Esophagus muscularis mucosa (tissue), 4 donors: ENCODE measurements at regions not wholly inside any gene's neighbourhood (a gene's known extent, or its start where the extent isn't known, plus 50 kb on each side); places are given as distances from the start of the nearest gene placed in this dataset.
A peak's percentile ranks its signal among the peaks of the same experiment; 100 is the strongest.

ENCODE experiments used
- DNase-seq: peaks from one replicate; pipeline ENCODE4 v3.0.0-alpha.2; 2017; ENCODE audit errors: extremely low spot score
- H3K27ac ChIP-seq, 4 donors: fragments of 200-600 bp; sonication (generic); replicated peaks in 1 of 4; 1 replicate in 3 of 4; 2 replicates in 1 of 4; pipeline ENCODE4 v1.5.1; 2016 to 2019; ENCODE audit warnings: mild to moderate bottlenecking in 1 of 4
- H3K27me3 ChIP-seq, 4 donors: fragments of 200-600 bp; sonication (generic); one replicate each; pipeline versions ENCODE4 v1.5.1 to v1.6.0; 2016 to 2019
- H3K36me3 ChIP-seq, 4 donors: fragments of 200-600 bp; sonication (generic); one replicate each; pipeline ENCODE4 v1.5.1; 2016 to 2019
- H3K4me1 ChIP-seq, 4 donors: fragments of 200-600 bp; sonication (generic); one replicate each; pipeline ENCODE4 v1.5.1; 2016 to 2019
- H3K4me3 ChIP-seq, 4 donors: fragments of 200-600 bp; sonication (generic); 1 replicate in 2 of 4; 2 replicates in 2 of 4; pipeline ENCODE4 v1.5.1; 2016 to 2019; ENCODE audit warnings: mild to moderate bottlenecking in 4 of 4, moderate library complexity in 1 of 4
- H3K9me3 ChIP-seq, 4 donors: fragments of 200-600 bp; sonication (generic); 1 replicate in 3 of 4; 2 replicates in 1 of 4; pipeline ENCODE4 v1.5.1; 2016 to 2019
- EP300 ChIP-seq: sonication (generic); formaldehyde crosslinking; IDR thresholded peaks from one replicate; pipeline ENCODE4 v1.6.1; 2017; ENCODE audit warnings: antibody characterized with exemption
- POLR2A ChIP-seq: fragments of 450-650 bp; IDR thresholded peaks from one replicate; pipeline ENCODE4 v1.6.1; 2017; ENCODE audit warnings: antibody characterized with exemption, moderate library complexity, mild to moderate bottlenecking, low read depth
- POLR2AphosphoS5 ChIP-seq, 2 donors: sonication (generic); formaldehyde crosslinking; IDR thresholded peaks; one replicate each; pipeline ENCODE4 v1.6.1; 2017; ENCODE audit warnings: antibody characterized with exemption in 2 of 2
- WGBS: methylation state at CpG from one replicate; pipeline ENCODE4 v1.1.5; 2018; 5-methylcytosine and 5-hydroxymethylcytosine counted together
- intact Hi-C: fragments of 100-400 bp; cut with DNase I; formaldehyde crosslinking; loops from one replicate; pipeline ENCODE4 v1.15.1; 2023
- TF ChIP-seq, protein P1 (sequence below), 3 experiments: fragments of 200-600 bp in 2 of 3; fragments of 450-650 bp in 1 of 3; sonication (generic) in 2 of 3; IDR thresholded peaks; one replicate each; pipeline ENCODE4 v1.5.1; 2017 to 2019; ENCODE audit warnings: antibody characterized with exemption in 3 of 3, mild to moderate bottlenecking in 2 of 3, moderate library complexity in 1 of 3

DNA sequence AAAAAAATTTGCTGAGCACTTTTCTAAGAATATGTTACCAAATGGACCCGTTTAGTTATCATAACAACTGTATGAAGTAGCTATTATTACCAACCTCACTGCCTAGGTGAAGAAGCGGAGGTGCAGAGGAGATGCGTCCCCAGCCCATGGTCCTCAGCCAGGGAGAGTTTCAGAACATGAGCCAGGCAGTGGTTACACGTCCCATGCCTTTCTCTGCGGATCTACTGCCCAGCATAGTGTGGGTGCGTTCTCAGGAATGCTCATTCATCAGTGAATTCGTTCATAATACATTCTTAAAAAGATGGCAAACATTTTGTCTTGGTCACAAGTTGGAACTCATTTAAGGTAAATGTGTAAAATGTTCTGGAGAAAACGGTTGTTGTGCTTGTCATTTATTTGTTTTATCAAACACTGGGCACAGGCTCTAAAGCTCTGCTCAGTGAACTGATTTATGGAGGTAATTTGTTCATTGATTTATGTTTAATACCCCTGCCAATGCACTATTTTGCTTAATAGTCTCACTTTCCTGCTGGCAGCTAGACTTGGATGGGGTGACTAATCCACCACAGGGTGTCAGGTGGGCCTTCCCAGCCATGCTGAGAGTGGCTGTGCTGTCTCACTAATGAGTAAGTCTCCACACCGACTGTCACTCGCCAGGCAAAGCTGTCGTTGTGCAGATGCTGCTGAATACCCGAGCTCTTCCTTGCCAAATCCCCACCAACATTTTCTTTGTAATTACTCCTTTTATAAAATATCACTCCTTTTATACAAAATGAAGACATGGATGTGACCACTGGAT, 248.8 kb downstream of the TENT4A start:
- H3K27ac ChIP-seq, result no peak overlapping the region
- TF ChIP-seq POLR2AphosphoS5 (IDR thresholded peaks at IDR 0.05), result no peak
- TF ChIP-seq POLR2A, result no peak
- no peak for TF ChIP-seq EP300
- TF ChIP-seq, protein P1, sequence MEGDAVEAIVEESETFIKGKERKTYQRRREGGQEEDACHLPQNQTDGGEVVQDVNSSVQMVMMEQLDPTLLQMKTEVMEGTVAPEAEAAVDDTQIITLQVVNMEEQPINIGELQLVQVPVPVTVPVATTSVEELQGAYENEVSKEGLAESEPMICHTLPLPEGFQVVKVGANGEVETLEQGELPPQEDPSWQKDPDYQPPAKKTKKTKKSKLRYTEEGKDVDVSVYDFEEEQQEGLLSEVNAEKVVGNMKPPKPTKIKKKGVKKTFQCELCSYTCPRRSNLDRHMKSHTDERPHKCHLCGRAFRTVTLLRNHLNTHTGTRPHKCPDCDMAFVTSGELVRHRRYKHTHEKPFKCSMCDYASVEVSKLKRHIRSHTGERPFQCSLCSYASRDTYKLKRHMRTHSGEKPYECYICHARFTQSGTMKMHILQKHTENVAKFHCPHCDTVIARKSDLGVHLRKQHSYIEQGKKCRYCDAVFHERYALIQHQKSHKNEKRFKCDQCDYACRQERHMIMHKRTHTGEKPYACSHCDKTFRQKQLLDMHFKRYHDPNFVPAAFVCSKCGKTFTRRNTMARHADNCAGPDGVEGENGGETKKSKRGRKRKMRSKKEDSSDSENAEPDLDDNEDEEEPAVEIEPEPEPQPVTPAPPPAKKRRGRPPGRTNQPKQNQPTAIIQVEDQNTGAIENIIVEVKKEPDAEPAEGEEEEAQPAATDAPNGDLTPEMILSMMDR (IDR thresholded peaks at IDR 0.05), result no peak

DNA sequence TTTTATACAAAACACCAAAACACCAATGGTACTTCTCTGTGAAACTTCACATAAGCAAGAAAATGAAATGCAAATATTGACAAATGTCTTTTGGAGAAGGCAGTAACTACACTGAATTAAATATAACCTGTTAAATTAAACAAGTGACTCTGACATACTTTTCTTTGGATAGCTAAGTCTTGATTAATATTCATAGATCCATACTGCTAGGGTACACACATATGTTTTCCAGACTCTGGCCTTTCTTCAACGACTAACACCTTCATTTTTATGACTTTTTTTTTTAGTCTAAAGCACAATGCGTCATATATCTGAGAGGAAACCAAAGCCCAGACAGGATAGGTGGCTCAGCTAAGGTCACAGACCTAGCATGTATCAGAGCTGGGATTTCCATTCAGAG, 263.7 kb downstream of the TENT4A start:
- H3K9me3 ChIP-seq, result no peaks in the 10 kb centered on the region
- DNase-seq, result no peak
- intact Hi-C loops, result no loop called here
- H3K4me1 ChIP-seq, result no peaks in the 10 kb centered on the region
- H3K4me3 ChIP-seq, result no peak overlapping the region
- H3K36me3 ChIP-seq, result no peaks in the 10 kb centered on the region
- TF ChIP-seq POLR2AphosphoS5 (IDR thresholded peaks at IDR 0.05) (no peak), EP300 (no peak), POLR2A (no peak)
- TF ChIP-seq, protein P1 (IDR thresholded peaks at IDR 0.05), result no peak
- WGBS, result 56% methylated on average over 2 of the region's 2 CpGs
- H3K27me3 ChIP-seq, result no peaks in the 10 kb centered on the region
- H3K27ac ChIP-seq, result no peak overlapping the region

More for the DNA sequence above, 248.8 kb downstream of the TENT4A start:
- H3K9me3 ChIP-seq, result no peaks in the 10 kb centered on the region
- peak; percentile 80 for DNase-seq
- WGBS, result 71% methylated on average over 12 of the region's 12 CpGs
- H3K36me3 ChIP-seq, result no peaks in the 10 kb centered on the region
- intact Hi-C loops, result no loop called here
- no peaks in the 10 kb centered on the region for H3K4me1 ChIP-seq
- no peak overlapping the region for H3K4me3 ChIP-seq
- H3K27me3 ChIP-seq, result no peaks in the 10 kb centered on the region

GRCh38 chr5:6979061-6979460, 265.8 kb downstream of the TENT4A start:
- Histone ChIP-seq H3K4me1 (no peaks in the 10 kb centered on the region), H3K27ac (no peak overlapping the region), H3K9me3 (no peaks in the 10 kb centered on the region), H3K4me3 (no peak overlapping the region), H3K36me3 (no peaks in the 10 kb centered on the region), H3K27me3 (no peaks in the 10 kb centered on the region)
- no peak for DNase-seq
- intact Hi-C loops, result no loop called here
- TF ChIP-seq EP300 (no peak), POLR2AphosphoS5 (IDR thresholded peaks at IDR 0.05) (no peak), POLR2A (no peak)
- TF ChIP-seq, protein P1 (IDR thresholded peaks at IDR 0.05), result no peak

- Histone ChIP-seq H3K36me3 (no peaks in the 10 kb centered on the region), H3K27ac (no peak overlapping the region), H3K27me3 (peaks cover 0 to 4% (median 0%) of the 10 kb centered on the region in 4 donors), H3K4me3 (no peak overlapping the region), H3K4me1 (no peaks in the 10 kb centered on the region), H3K9me3 (no peaks in the 10 kb centered on the region)
- peak; percentile 47 for DNase-seq
- WGBS, result 63% methylated on average over 6 of the region's 6 CpGs
- TF ChIP-seq EP300 (no peak), POLR2A (no peak), POLR2AphosphoS5 (IDR thresholded peaks at IDR 0.05) (no peak)
- TF ChIP-seq, protein P1 (IDR thresholded peaks at IDR 0.05), result no peak
- intact Hi-C loops, result no loop called here
These were observed 276.0 kb downstream of the TENT4A start for GRCh38 chr5:6989230-6989629.
